Psoas muscle (tissue), 7 donors: ENCODE measurements at regions not wholly inside any gene's neighbourhood (a gene's known extent, or its start where the extent isn't known, plus 50 kb on each side); places are given as distances from the start of the nearest gene placed in this dataset.

Source experiments
- ATAC-seq, 4 donors: fragments of 200-7000 bp; cut with Tn5 transposase; one replicate each; pipeline ENCODE4 v1.9.1; 2020; ENCODE audit warnings: moderate library complexity in 3 of 4, mild to moderate bottlenecking in 2 of 4
- DNase-seq, 2 donors: peaks; one replicate each; pipeline ENCODE4 v3.0.0-alpha.2; 2020
- H3K27ac ChIP-seq: fragments of 200-600 bp; one replicate; pipeline ENCODE4 v1.8.0; 2022
- H3K27me3 ChIP-seq, 3 donors: fragments of 200-600 bp in 1 of 3; one replicate each; pipeline versions ENCODE4 v1.6.1 to v1.8.0; 2013 to 2022; ENCODE audit warnings: low read length in 2 of 3, mild to moderate bottlenecking in 2 of 3, moderate library complexity in 1 of 3; ENCODE audit not compliant: insufficient read depth in 3 of 3
- H3K36me3 ChIP-seq, 2 donors: fragments of 200-600 bp in 1 of 2; one replicate each; pipeline versions ENCODE4 v1.6.1 to v1.8.0; 2013 to 2022; ENCODE audit warnings: low read depth in 1 of 2, mild to moderate bottlenecking in 1 of 2, moderate library complexity in 1 of 2; ENCODE audit not compliant: insufficient read depth in 1 of 2
- H3K4me1 ChIP-seq: fragments of 200-600 bp; one replicate; pipeline ENCODE4 v1.8.0; 2022
- H3K4me3 ChIP-seq: fragments of 200-600 bp; one replicate; pipeline ENCODE4 v1.8.0; 2022; ENCODE audit warnings: mild to moderate bottlenecking
- H3K9me3 ChIP-seq: fragments of 200-600 bp; one replicate; pipeline ENCODE4 v1.8.0; 2022
- WGBS, 3 donors: extraction: QIAGEN DNeasy Blood & Tissue Kit; methylation state at CpG; one replicate each; pipeline versions ENCODE4 v1.1.6 to v1.1.7; 2013; 5-methylcytosine and 5-hydroxymethylcytosine counted together
- intact Hi-C, 2 donors: fragments of 100-400 bp; cut with DNase I; formaldehyde crosslinking; loops; one replicate each; pipeline versions ENCODE4 v1.11.0 to v1.14.2; 2022
- TF ChIP-seq, protein P1 (sequence below): fragments of 200-600 bp; IDR thresholded peaks from one replicate; pipeline ENCODE4 v1.8.0; 2022; ENCODE audit warnings: antibody characterized with exemption
- donor health status: healthy with polysubstance abuse.
- donor health status: DM: no; HTN: no; CAD: no; lungs with moderate emphysema.
- donor health status: Bipolar disorder and iron deficiency.
- donor health status: healthy.
- donor health status: DM: yes; HTN: yes; CAD: no.
- donor health status: DM: no; HTN: no; CAD: no.
- donor health status: DM: yes; HTN: yes; CAD: no.

DNA sequence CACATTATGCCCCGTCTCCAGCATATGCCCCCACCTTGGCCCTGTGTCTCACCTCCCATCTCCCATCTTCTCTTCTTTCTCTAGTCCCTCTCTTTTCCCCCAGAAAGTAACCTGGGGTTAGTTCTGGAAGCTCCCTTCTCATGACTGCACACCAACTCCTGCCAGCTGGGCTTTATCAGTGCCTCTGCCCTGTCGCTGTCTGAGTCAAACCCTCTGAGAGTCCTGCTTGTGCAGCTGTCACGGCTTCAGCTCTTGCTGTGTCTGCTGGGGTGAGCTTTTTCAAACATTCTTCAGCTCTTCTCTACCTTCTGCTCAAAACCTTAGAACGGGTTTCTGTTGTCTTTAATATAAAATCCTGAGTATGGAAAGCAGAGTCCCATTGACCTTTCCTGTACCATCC is 304.5 kb upstream of the B3GAT1 start:
- Histone ChIP-seq H3K9me3 (no peaks in the 10 kb centered on the region), H3K27ac (no peak overlapping the region), H3K27me3 (peaks cover 0 to 7% (median 4%) of the 10 kb centered on the region in 3 donors), H3K4me1 (no peaks in the 10 kb centered on the region), H3K4me3 (no peak overlapping the region), H3K36me3 (no peaks in the 10 kb centered on the region)
- no peak for ATAC-seq
- intact Hi-C loops = no loop called here
- 25 to 48% (median 35%) methylated on average over 4 of the region's 4 CpGs for WGBS, 3 donors
- no peak for DNase-seq
- TF ChIP-seq, protein P1, sequence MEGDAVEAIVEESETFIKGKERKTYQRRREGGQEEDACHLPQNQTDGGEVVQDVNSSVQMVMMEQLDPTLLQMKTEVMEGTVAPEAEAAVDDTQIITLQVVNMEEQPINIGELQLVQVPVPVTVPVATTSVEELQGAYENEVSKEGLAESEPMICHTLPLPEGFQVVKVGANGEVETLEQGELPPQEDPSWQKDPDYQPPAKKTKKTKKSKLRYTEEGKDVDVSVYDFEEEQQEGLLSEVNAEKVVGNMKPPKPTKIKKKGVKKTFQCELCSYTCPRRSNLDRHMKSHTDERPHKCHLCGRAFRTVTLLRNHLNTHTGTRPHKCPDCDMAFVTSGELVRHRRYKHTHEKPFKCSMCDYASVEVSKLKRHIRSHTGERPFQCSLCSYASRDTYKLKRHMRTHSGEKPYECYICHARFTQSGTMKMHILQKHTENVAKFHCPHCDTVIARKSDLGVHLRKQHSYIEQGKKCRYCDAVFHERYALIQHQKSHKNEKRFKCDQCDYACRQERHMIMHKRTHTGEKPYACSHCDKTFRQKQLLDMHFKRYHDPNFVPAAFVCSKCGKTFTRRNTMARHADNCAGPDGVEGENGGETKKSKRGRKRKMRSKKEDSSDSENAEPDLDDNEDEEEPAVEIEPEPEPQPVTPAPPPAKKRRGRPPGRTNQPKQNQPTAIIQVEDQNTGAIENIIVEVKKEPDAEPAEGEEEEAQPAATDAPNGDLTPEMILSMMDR = no peak

DNA sequence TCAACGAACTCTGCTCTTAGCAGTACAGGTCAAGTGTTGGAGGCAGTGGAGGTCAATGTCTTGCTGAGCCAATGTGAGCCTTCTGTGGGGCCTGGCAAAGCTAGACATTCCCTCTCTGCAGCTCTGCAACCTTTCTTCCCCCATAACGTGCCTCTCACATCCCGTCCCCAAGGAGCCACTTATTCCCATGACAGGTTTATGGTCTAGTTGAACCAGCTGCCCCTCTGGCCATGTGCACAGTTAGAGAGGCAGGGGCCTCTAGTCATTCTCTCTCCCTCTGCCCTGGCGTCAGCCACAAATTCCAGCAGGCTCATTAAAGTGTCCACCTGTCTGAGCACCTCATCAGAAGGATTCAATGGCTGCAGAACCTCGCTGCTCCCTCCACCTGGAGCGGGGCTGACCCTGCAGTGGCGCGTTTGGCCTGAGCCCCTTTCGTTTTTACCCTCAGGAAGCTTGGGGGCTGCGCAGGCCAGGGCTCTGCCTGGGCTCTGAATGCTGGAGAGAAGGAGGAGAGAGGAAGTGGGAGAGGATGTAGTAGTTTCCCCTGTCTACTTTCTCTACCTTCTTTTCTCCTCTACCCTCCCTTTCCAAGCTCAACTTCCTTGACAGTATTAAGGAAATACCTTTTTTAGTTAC is 302.1 kb upstream of the B3GAT1 start:
- no peaks in the 10 kb centered on the region for H3K9me3 ChIP-seq
- H3K4me1 ChIP-seq = no peaks in the 10 kb centered on the region
- TF ChIP-seq, protein P1 = no peak
- WGBS, 3 donors = 36 to 48% (median 41%) methylated on average over 10 of the region's 10 CpGs
- peaks cover 0 to 7% (median 4%) of the 10 kb centered on the region in 3 donors for H3K27me3 ChIP-seq
- no peak for ATAC-seq
- DNase-seq = no peak
- intact Hi-C loops = no loop called here
- H3K4me3 ChIP-seq = no peak overlapping the region
- H3K27ac ChIP-seq = no peak overlapping the region
- no peaks in the 10 kb centered on the region for H3K36me3 ChIP-seq

- Histone ChIP-seq H3K4me1 (no peaks in the 10 kb centered on the region), H3K9me3 (no peaks in the 10 kb centered on the region), H3K36me3 (no peaks in the 10 kb centered on the region), H3K27ac (no peak overlapping the region), H3K27me3 (peaks cover 0 to 7% (median 4%) of the 10 kb centered on the region in 3 donors), H3K4me3 (no peak overlapping the region)
- TF ChIP-seq, protein P1 = no peak
- 83 to 86% (median 85%) methylated on average over 42 to 47 of the region's 47 CpGs for WGBS, 3 donors
- intact Hi-C loops = no loop called here
- no peak for ATAC-seq
- no peak for DNase-seq
Measured at GRCh38 chr11:134712228-134713145, 300.4 kb upstream of the B3GAT1 start.

DNA sequence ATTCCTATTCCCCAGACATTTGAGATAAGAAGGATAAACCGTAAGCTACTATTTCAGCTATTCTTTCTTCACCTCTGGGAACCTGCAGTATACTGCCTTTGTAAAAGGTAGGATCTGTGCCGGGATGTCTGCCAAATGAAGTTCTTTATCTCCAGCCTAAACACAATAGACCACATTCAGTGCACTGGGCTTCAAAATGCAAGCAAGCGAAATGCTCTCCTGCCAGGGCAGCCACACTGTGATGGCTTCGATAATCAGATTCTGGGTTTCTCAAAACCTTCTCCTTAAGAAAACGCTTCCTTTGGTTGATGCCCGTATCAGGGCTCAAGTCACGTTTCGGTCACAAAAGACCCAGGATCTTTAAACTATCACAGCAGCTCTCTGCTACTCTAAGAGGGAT is 299.5 kb upstream of the B3GAT1 start:
- Histone ChIP-seq H3K27me3 (peaks cover 0 to 7% (median 3%) of the 10 kb centered on the region in 3 donors), H3K27ac (no peak overlapping the region), H3K36me3 (no peaks in the 10 kb centered on the region), H3K4me1 (no peaks in the 10 kb centered on the region), H3K4me3 (no peak overlapping the region), H3K9me3 (no peaks in the 10 kb centered on the region)
- no peak for ATAC-seq
- 41 to 60% (median 55%) methylated on average over 8 of the region's 8 CpGs for WGBS, 3 donors
- DNase-seq = no peak
- TF ChIP-seq, protein P1 = no peak
- intact Hi-C loops = no loop called here
